ENCODE measurements at regions not wholly inside any gene's neighbourhood (a gene's known extent, or its start where the extent isn't known, plus 50 kb on each side); places are given as distances from the start of the nearest gene placed in this dataset.

DNA sequence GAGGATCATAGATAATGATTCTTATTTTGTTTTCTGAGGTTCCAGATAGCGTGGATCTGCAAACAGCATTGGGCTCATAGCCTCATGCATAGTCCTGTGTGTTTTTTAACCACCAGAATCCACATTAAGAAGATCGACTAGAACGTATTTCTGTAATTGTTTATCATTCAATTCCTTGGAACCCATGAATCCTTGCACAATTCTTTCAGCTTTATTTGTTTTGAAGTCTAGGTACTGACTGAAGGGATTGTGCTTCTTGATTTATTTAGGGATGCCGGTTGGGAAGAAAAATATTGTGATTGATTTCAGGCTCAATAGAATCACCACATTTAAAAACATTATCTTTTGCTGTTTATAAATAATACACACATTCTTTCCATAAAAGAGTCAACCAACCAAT lies 314.6 kb upstream of the ZNF717 start:
- TF ChIP-seq, protein P1, sequence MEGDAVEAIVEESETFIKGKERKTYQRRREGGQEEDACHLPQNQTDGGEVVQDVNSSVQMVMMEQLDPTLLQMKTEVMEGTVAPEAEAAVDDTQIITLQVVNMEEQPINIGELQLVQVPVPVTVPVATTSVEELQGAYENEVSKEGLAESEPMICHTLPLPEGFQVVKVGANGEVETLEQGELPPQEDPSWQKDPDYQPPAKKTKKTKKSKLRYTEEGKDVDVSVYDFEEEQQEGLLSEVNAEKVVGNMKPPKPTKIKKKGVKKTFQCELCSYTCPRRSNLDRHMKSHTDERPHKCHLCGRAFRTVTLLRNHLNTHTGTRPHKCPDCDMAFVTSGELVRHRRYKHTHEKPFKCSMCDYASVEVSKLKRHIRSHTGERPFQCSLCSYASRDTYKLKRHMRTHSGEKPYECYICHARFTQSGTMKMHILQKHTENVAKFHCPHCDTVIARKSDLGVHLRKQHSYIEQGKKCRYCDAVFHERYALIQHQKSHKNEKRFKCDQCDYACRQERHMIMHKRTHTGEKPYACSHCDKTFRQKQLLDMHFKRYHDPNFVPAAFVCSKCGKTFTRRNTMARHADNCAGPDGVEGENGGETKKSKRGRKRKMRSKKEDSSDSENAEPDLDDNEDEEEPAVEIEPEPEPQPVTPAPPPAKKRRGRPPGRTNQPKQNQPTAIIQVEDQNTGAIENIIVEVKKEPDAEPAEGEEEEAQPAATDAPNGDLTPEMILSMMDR (IDR thresholded peaks at IDR 0.05): no peak
- TF ChIP-seq POLR2A (IDR thresholded peaks at IDR 0.05): no peak
- TF ChIP-seq EP300 (IDR thresholded peaks at IDR 0.05): no peak
- TF ChIP-seq POLR2AphosphoS5 (IDR thresholded peaks at IDR 0.05): no peak

Data from stomach (tissue), 4 donors.